PC-3 (cell line): ENCODE measurements at regions not wholly inside any gene's neighbourhood (a gene's known extent, or its start where the extent isn't known, plus 50 kb on each side); places are given as distances from the start of the nearest gene placed in this dataset.

Experiments used
- ATAC-seq: fragments of 200-7000 bp; cut with Tn5 transposase; 2 replicates; pipeline ENCODE4 v1.9.1; 2020; ENCODE audit warnings: mild to moderate bottlenecking, moderate library complexity
- BruUV-seq: library from RNA; stranded (reverse); fragments of 400-500 nt; replicated peaks from 2 replicates; lab custom pipeline; 2021; lab: Mats Ljungman, UMichigan
- CTCF ChIA-PET: fragments of 300-600 bp; sonication (Branson Sonifier 250); formaldehyde crosslinking; loops from one replicate; lab custom pipeline; 2022; ENCODE audit warnings: antibody characterized with exemption; lab: Charles Lee
- POLR2A ChIA-PET: fragments of 300-600 bp; sonication (Branson Sonifier 250); formaldehyde crosslinking; loops from one replicate; lab custom pipeline; 2022; ENCODE audit warnings: antibody characterized with exemption; ENCODE audit not compliant: unreplicated experiment; lab: Charles Lee
- DNase-seq: peaks from one replicate; pipeline ENCODE4 v3.0.0-alpha.2; 2015
- H2AFZ ChIP-seq: fragments of 300-600 bp; sonication (generic); 2 replicates; pipeline ENCODE4 v1.6.0; 2016; ENCODE audit warnings: antibody characterized with exemption, low read length
- H3F3A ChIP-seq: fragments of 300-600 bp; sonication (generic); one replicate; pipeline ENCODE4 v1.6.0; 2017; ENCODE audit warnings: antibody characterized with exemption, low read length, control low read depth, mild to moderate bottlenecking; ENCODE audit not compliant: unreplicated experiment
- H3K27ac ChIP-seq: fragments of 300-600 bp; sonication (generic); 2 replicates; pipeline ENCODE4 v1.5.1; 2016; ENCODE audit warnings: mild to moderate bottlenecking, low read length
- H3K27me3 ChIP-seq: fragments of 300-600 bp; sonication (generic); 2 replicates; pipeline ENCODE4 v1.6.1; 2016; ENCODE audit warnings: low read length, mixed read lengths
- H3K36me3 ChIP-seq: fragments of 300-600 bp; sonication (generic); 2 replicates; pipeline ENCODE4 v1.6.1; 2016; ENCODE audit warnings: low read depth, mixed run types, low read length, mixed read lengths
- H3K4me1 ChIP-seq: fragments of 300-600 bp; sonication (generic); 2 replicates; pipeline ENCODE4 v1.5.1; 2016; ENCODE audit warnings: low read length; ENCODE audit not compliant: insufficient read depth
- H3K4me2 ChIP-seq: fragments of 300-600 bp; sonication (generic); 2 replicates; pipeline ENCODE4 v1.6.0; 2016; ENCODE audit warnings: low read length
- H3K4me3 ChIP-seq: fragments of 300-600 bp; sonication (generic); 2 replicates; pipeline ENCODE4 v1.5.1; 2016; ENCODE audit warnings: mild to moderate bottlenecking, low read length, mixed read lengths
- H3K79me2 ChIP-seq: fragments of 300-600 bp; sonication (generic); 2 replicates; pipeline ENCODE4 v1.6.1; 2017; ENCODE audit warnings: low read length, mixed read lengths
- H3K9ac ChIP-seq: fragments of 300-600 bp; sonication (generic); 2 replicates; pipeline ENCODE4 v1.6.0; 2016; ENCODE audit warnings: mild to moderate bottlenecking, low read length
- H3K9me2 ChIP-seq: fragments of 300-600 bp; sonication (generic); replicated peaks from 2 replicates; pipeline ENCODE4 v1.6.1; 2016; ENCODE audit warnings: mixed run types, low read length, mixed read lengths
- H3K9me3 ChIP-seq: fragments of 300-600 bp; sonication (generic); 2 replicates; pipeline ENCODE4 v1.6.1; 2016; ENCODE audit warnings: low read length, mixed read lengths
- H4K20me1 ChIP-seq: fragments of 300-600 bp; sonication (generic); 2 replicates; pipeline ENCODE4 v1.6.1; 2016; ENCODE audit warnings: low read length, mixed read lengths
- EZH2 ChIP-seq: fragments of 300-600 bp; sonication (generic); IDR thresholded peaks from one replicate; pipeline ENCODE4 v1.6.1; 2017; ENCODE audit warnings: antibody characterized with exemption, mild to moderate bottlenecking, low read length; ENCODE audit not compliant: unreplicated experiment
- EZH2phosphoT487 ChIP-seq: fragments of 300-600 bp; sonication (generic); IDR thresholded peaks from 2 replicates; pipeline ENCODE4 v1.6.1; 2018; ENCODE audit warnings: mild to moderate bottlenecking, antibody characterized with exemption, low read length, borderline replicate concordance
- intact Hi-C: fragments of 100-400 bp; cut with micrococcal nuclease; formaldehyde crosslinking; loops from 2 replicates; pipeline ENCODE4 v1.9.0; 2023
- TF ChIP-seq, protein P1 (sequence below): fragments of 300-600 bp; sonication (generic); conservative IDR thresholded peaks from 2 replicates; pipeline ENCODE4 v1.5.1; 2017; ENCODE audit warnings: antibody characterized with exemption, low read depth, mild to moderate bottlenecking, low read length

- no TSS peak for BruUV-seq
- H4K20me1 ChIP-seq: no peaks in the 10 kb centered on the region
These were observed 118.0 kb upstream of the SPAG17 start for GRCh38 chr1:118303064-118303463.

DNA sequence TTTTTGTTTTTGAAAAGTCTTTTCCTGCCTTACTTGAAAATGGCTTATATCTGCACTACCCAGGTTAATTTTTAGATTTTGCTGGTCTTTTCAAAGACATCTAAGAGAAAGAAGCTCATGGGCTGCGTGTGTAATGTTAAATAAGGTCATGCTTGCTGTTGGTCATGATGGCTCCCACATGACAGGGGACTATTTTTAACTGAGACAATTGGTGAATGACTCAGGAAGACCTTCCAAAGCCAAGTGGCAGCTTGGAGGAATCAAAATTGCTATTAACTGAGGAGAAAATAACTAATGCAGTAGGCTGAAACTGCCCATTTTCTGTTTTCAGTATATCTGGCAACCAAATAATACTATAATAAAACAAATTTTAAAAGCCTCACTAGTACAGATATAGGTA, 117.1 kb upstream of the SPAG17 start:
- Histone ChIP-seq H3K4me3 (no peak overlapping the region), H3K36me3 (no peaks in the 10 kb centered on the region), H2AFZ (no peak overlapping the region), H3K4me2 (no peak overlapping the region), H3K27ac (no peak overlapping the region), H3K9me2 (no peaks in the 10 kb centered on the region), H4K20me1 (no peaks in the 10 kb centered on the region), H3F3A (no peaks in the 10 kb centered on the region), H3K27me3 (peaks cover 10% of the 10 kb centered on the region; the same call in 1 of the 2 replicates), H3K4me1 (no peaks in the 10 kb centered on the region), H3K9ac (no peak overlapping the region), H3K79me2 (no peaks in the 10 kb centered on the region), H3K9me3 (no peaks in the 10 kb centered on the region)
- ATAC-seq (no peak), DNase-seq (no peak)
- TF ChIP-seq EZH2 (no peak), EZH2phosphoT487 (no peak)
- TF ChIP-seq, protein P1, sequence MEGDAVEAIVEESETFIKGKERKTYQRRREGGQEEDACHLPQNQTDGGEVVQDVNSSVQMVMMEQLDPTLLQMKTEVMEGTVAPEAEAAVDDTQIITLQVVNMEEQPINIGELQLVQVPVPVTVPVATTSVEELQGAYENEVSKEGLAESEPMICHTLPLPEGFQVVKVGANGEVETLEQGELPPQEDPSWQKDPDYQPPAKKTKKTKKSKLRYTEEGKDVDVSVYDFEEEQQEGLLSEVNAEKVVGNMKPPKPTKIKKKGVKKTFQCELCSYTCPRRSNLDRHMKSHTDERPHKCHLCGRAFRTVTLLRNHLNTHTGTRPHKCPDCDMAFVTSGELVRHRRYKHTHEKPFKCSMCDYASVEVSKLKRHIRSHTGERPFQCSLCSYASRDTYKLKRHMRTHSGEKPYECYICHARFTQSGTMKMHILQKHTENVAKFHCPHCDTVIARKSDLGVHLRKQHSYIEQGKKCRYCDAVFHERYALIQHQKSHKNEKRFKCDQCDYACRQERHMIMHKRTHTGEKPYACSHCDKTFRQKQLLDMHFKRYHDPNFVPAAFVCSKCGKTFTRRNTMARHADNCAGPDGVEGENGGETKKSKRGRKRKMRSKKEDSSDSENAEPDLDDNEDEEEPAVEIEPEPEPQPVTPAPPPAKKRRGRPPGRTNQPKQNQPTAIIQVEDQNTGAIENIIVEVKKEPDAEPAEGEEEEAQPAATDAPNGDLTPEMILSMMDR: no peak
- CTCF ChIA-PET: no interaction called here
- BruUV-seq: no TSS peak
- POLR2A ChIA-PET: no interaction called here
- intact Hi-C loops: no loop called here

More at GRCh38 chr1:118303064-118303463, 118.0 kb upstream of the SPAG17 start:
- no peaks in the 10 kb centered on the region for H3K4me1 ChIP-seq
- intact Hi-C loops: no loop called here
- DNase-seq: no peak
- no peak overlapping the region for H2AFZ ChIP-seq
- H3K9me2 ChIP-seq: no peaks in the 10 kb centered on the region
- no peaks in the 10 kb centered on the region for H3K9me3 ChIP-seq
- H3K9ac ChIP-seq: no peak overlapping the region
- H3K27me3 ChIP-seq: peaks cover 17% of the 10 kb centered on the region; the same call in 1 of the 2 replicates
- no peak overlapping the region for H3K4me3 ChIP-seq
- no peak overlapping the region for H3K27ac ChIP-seq
- no peak for TF ChIP-seq EZH2phosphoT487
- TF ChIP-seq EZH2: no peak
- TF ChIP-seq, protein P1: no peak
- H3K79me2 ChIP-seq: no peaks in the 10 kb centered on the region
- no peak for ATAC-seq
- no peak overlapping the region for H3K4me2 ChIP-seq
- H3K36me3 ChIP-seq: no peaks in the 10 kb centered on the region
- ChIA-PET CTCF (no interaction called here), POLR2A (no interaction called here)
- no peaks in the 10 kb centered on the region for H3F3A ChIP-seq

DNA sequence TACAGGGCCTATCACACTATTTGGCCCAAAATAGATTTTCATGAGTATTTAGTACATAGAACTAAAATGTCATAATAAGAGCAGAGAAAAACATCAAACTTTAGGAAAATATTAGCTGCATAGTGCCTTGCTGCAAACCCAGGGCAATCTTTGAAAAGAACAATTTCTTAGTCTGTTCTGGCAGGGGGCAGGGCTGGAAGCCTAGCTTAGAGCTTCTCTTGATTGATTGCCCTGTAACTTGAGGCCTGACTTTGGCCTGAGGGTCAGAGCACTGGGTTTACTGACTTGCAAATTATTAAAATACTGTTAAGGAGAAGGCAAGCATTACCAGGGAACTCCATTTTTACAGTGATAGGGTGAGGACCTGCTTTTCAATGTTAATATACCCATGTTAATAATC, 115.8 kb upstream of the SPAG17 start:
- ATAC-seq (no peak), DNase-seq (no peak)
- Histone ChIP-seq H3K27me3 (no peaks in the 10 kb centered on the region), H3F3A (no peaks in the 10 kb centered on the region), H3K36me3 (no peaks in the 10 kb centered on the region), H2AFZ (no peak overlapping the region), H3K79me2 (no peaks in the 10 kb centered on the region), H3K4me2 (no peak overlapping the region), H3K4me1 (no peaks in the 10 kb centered on the region), H3K9ac (no peak overlapping the region), H3K9me2 (no peaks in the 10 kb centered on the region), H4K20me1 (no peaks in the 10 kb centered on the region), H3K27ac (no peak overlapping the region), H3K4me3 (no peak overlapping the region), H3K9me3 (no peaks in the 10 kb centered on the region)
- BruUV-seq: no TSS peak
- POLR2A ChIA-PET: no interaction called here
- intact Hi-C loops: no loop called here
- CTCF ChIA-PET: no interaction called here
- no peak for TF ChIP-seq EZH2phosphoT487
- no peak for TF ChIP-seq EZH2
- TF ChIP-seq, protein P1: no peak
